PFSK-1 (cell line): ENCODE measurements at regions not wholly inside any gene's neighbourhood (a gene's known extent, or its start where the extent isn't known, plus 50 kb on each side); places are given as distances from the start of the nearest gene placed in this dataset.

Experiments
- POLR2AphosphoS5 ChIP-seq: IDR thresholded peaks from 2 replicates; pipeline ENCODE4 v1.6.1; 2012; ENCODE audit warnings: low read depth, mild to moderate bottlenecking, control low read depth, low read length, moderate library complexity
- SIN3A ChIP-seq: IDR thresholded peaks from 2 replicates; pipeline ENCODE4 v1.6.1; 2012; ENCODE audit warnings: mild to moderate bottlenecking, low read length, moderate library complexity, borderline replicate concordance; ENCODE audit not compliant: insufficient read depth

DNA sequence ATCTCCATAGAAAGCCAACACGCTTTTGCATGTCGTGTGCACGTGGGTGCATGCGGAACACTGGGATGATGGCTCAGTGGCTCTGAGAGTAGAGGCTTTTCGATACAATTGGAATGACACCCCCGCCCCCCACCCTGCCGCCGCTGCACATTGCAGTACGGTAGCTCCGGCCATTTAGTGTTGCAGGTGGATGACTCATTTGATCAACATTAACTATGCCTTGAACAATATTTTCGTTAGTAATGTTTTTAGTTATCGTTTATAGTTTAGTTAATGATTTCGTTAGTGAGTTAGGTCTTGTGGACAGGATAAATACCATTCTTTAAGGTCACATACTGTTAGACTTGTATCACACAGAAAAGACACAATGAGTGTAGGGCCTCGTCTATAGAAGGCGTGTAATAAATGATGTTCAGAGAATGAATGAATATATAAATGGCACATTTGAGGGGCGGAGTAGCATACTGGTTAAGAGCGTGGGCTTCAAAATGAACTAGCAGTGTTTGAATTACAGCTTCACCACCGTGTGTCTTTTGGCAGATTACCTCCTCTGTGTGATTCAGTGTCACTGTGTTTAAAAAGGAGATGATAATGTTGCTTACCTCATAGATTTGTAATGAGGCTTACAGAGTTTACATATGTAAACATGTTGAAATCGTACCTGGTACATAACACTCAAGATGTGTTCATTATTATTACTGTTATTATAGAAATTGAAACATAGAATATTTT, 67.2 kb upstream of the TENM3 start:
- no peak for TF ChIP-seq POLR2AphosphoS5
- TF ChIP-seq SIN3A, result no peak
